Suprapubic skin (tissue), 4 donors: ENCODE measurements at regions not wholly inside any gene's neighbourhood (a gene's known extent, or its start where the extent isn't known, plus 50 kb on each side); places are given as distances from the start of the nearest gene placed in this dataset.

Source experiments
- DNase-seq, 2 donors: peaks; one replicate each; pipeline ENCODE4 v3.0.0-alpha.2; 2019; ENCODE audit warnings: low spot score in 2 of 2
- H3K27ac ChIP-seq: fragments of 200-600 bp; sonication (generic); one replicate; pipeline ENCODE4 v1.5.1; 2019
- H3K27me3 ChIP-seq: fragments of 200-600 bp; sonication (generic); one replicate; pipeline ENCODE4 v1.5.1; 2019
- H3K36me3 ChIP-seq: fragments of 200-600 bp; sonication (generic); one replicate; pipeline ENCODE4 v1.5.1; 2019
- H3K4me1 ChIP-seq: fragments of 200-600 bp; sonication (generic); one replicate; pipeline ENCODE4 v1.5.1; 2019
- H3K4me3 ChIP-seq: fragments of 200-600 bp; sonication (generic); one replicate; pipeline ENCODE4 v1.5.1; 2019; ENCODE audit warnings: mild to moderate bottlenecking
- H3K9me3 ChIP-seq: fragments of 200-600 bp; sonication (generic); one replicate; pipeline ENCODE4 v1.5.1; 2019
- CTCF ChIP-seq, 2 donors: fragments of 200-600 bp in 1 of 2; fragments of 450-650 bp in 1 of 2; sonication (generic) in 1 of 2; IDR thresholded peaks; one replicate each; pipeline ENCODE4 v1.5.1; 2016 to 2019; ENCODE audit warnings: antibody characterized with exemption in 2 of 2, mild to moderate bottlenecking in 1 of 2, moderate library complexity in 1 of 2
- EP300 ChIP-seq: sonication (generic); formaldehyde crosslinking; IDR thresholded peaks from one replicate; pipeline ENCODE4 v1.6.1; 2017; ENCODE audit warnings: antibody characterized with exemption
- POLR2A ChIP-seq, 2 donors: fragments of 450-650 bp; IDR thresholded peaks; one replicate each; pipeline ENCODE4 v1.6.1; 2017; ENCODE audit warnings: antibody characterized with exemption in 2 of 2, mild to moderate bottlenecking in 2 of 2, moderate library complexity in 2 of 2
- POLR2AphosphoS5 ChIP-seq, 3 donors: sonication (generic); formaldehyde crosslinking; IDR thresholded peaks; one replicate each; pipeline ENCODE4 v1.6.1; 2017; ENCODE audit warnings: antibody characterized with exemption in 3 of 3
- WGBS: methylation state at CpG from one replicate; pipeline ENCODE4 v1.1.5; 2018; 5-methylcytosine and 5-hydroxymethylcytosine counted together

GRCh38 chr6:68038815-68039408 is 596.2 kb upstream of the ADGRB3 start:
- Histone ChIP-seq H3K27me3 (no peaks in the 10 kb centered on the region), H3K4me3 (no peak overlapping the region), H3K4me1 (no peaks in the 10 kb centered on the region), H3K27ac (no peak overlapping the region), H3K9me3 (no peaks in the 10 kb centered on the region), H3K36me3 (no peaks in the 10 kb centered on the region)
- no peak for DNase-seq
- TF ChIP-seq CTCF (IDR thresholded peaks at IDR 0.05) (no peak), EP300 (no peak), POLR2AphosphoS5 (IDR thresholded peaks at IDR 0.05) (no peak), POLR2A (IDR thresholded peaks at IDR 0.05) (no peak)
- 85% methylated on average over 4 of the region's 4 CpGs for WGBS

- TF ChIP-seq EP300: no peak
- no peak for TF ChIP-seq POLR2AphosphoS5 (IDR thresholded peaks at IDR 0.05)
- TF ChIP-seq CTCF (IDR thresholded peaks at IDR 0.05): no peak
- TF ChIP-seq POLR2A (IDR thresholded peaks at IDR 0.05): no peak
- H3K27me3 ChIP-seq: no peaks in the 10 kb centered on the region
- H3K4me3 ChIP-seq: no peak overlapping the region
- H3K4me1 ChIP-seq: no peaks in the 10 kb centered on the region
- H3K27ac ChIP-seq: no peak overlapping the region
- 59% methylated on average over 4 of the region's 4 CpGs for WGBS
- H3K9me3 ChIP-seq: no peaks in the 10 kb centered on the region
- H3K36me3 ChIP-seq: no peaks in the 10 kb centered on the region
- no peak for DNase-seq
These were observed 602.9 kb upstream of the ADGRB3 start for GRCh38 chr6:68032217-68032616.

GRCh38 chr6:68031054-68031453 is 604.0 kb upstream of the ADGRB3 start:
- 88% methylated on average over 1 of the region's 1 CpG for WGBS
- Histone ChIP-seq H3K27ac (no peak overlapping the region), H3K36me3 (no peaks in the 10 kb centered on the region), H3K4me1 (no peaks in the 10 kb centered on the region), H3K4me3 (no peak overlapping the region), H3K9me3 (no peaks in the 10 kb centered on the region), H3K27me3 (no peaks in the 10 kb centered on the region)
- DNase-seq: no peak
- TF ChIP-seq POLR2AphosphoS5 (IDR thresholded peaks at IDR 0.05) (no peak), CTCF (IDR thresholded peaks at IDR 0.05) (no peak), EP300 (no peak), POLR2A (IDR thresholded peaks at IDR 0.05) (no peak)

- Histone ChIP-seq H3K9me3 (no peaks in the 10 kb centered on the region), H3K27me3 (no peaks in the 10 kb centered on the region), H3K4me1 (no peaks in the 10 kb centered on the region), H3K27ac (no peak overlapping the region), H3K4me3 (no peak overlapping the region), H3K36me3 (no peaks in the 10 kb centered on the region)
- 81% methylated on average over 3 of the region's 3 CpGs for WGBS
- no peak for DNase-seq
- TF ChIP-seq CTCF (IDR thresholded peaks at IDR 0.05) (no peak), POLR2A (IDR thresholded peaks at IDR 0.05) (no peak), POLR2AphosphoS5 (IDR thresholded peaks at IDR 0.05) (no peak), EP300 (no peak)
These were observed 608.6 kb upstream of the ADGRB3 start for GRCh38 chr6:68026483-68026882.

GRCh38 chr6:68025764-68026163 is 609.3 kb upstream of the ADGRB3 start:
- Histone ChIP-seq H3K4me3 (no peak overlapping the region), H3K36me3 (no peaks in the 10 kb centered on the region), H3K27me3 (no peaks in the 10 kb centered on the region), H3K4me1 (no peaks in the 10 kb centered on the region), H3K27ac (no peak overlapping the region), H3K9me3 (no peaks in the 10 kb centered on the region)
- 86% methylated on average over 3 of the region's 3 CpGs for WGBS
- DNase-seq: no peak
- no peak for TF ChIP-seq POLR2A (IDR thresholded peaks at IDR 0.05)
- TF ChIP-seq EP300: no peak
- TF ChIP-seq CTCF (IDR thresholded peaks at IDR 0.05): no peak
- no peak for TF ChIP-seq POLR2AphosphoS5 (IDR thresholded peaks at IDR 0.05)
